ENCODE measurements at regions not wholly inside any gene's neighbourhood (a gene's known extent, or its start where the extent isn't known, plus 50 kb on each side); places are given as distances from the start of the nearest gene placed in this dataset.

- peak; percentile 64 for TF ChIP-seq CTCF (IDR thresholded peaks at IDR 0.05; ENCODE audit: insufficient read depth, low read depth, low read length, missing control alignments)
- DNase-seq (ENCODE audit: low read depth) = peak; percentile 66
Observed at GRCh38 chrX:15973299-15973698, 118.7 kb upstream of the AP1S2 start.

GRCh38 chrX:15971696-15972095 lies 117.1 kb upstream of the AP1S2 start:
- DNase-seq (ENCODE audit: low read depth) = no peak
- no peak for TF ChIP-seq CTCF (IDR thresholded peaks at IDR 0.05; ENCODE audit: insufficient read depth, low read depth, low read length, missing control alignments)
- no peak overlapping the region for H3K4me3 ChIP-seq (ENCODE audit: low read depth, low read length)

More at GRCh38 chrX:15973299-15973698, 118.7 kb upstream of the AP1S2 start:
- no peak overlapping the region for H3K4me3 ChIP-seq (ENCODE audit: low read depth, low read length)

- no peak for TF ChIP-seq CTCF (IDR thresholded peaks at IDR 0.05; ENCODE audit: insufficient read depth, low read depth, low read length, missing control alignments)
- no peak for DNase-seq (ENCODE audit: low read depth)
- H3K4me3 ChIP-seq (ENCODE audit: low read depth, low read length) = no peak overlapping the region
Observed at GRCh38 chrX:15963858-15964257, 109.2 kb upstream of the AP1S2 start.

- DNase-seq (ENCODE audit: low read depth) = no peak
- no peak overlapping the region for H3K4me3 ChIP-seq (ENCODE audit: low read depth, low read length)
- no peak for TF ChIP-seq CTCF (IDR thresholded peaks at IDR 0.05; ENCODE audit: insufficient read depth, low read depth, low read length, missing control alignments)
Observed at GRCh38 chrX:15960237-15960636, 105.6 kb upstream of the AP1S2 start.

- no peak overlapping the region for H3K4me3 ChIP-seq (ENCODE audit: low read depth, low read length)
- TF ChIP-seq CTCF (IDR thresholded peaks at IDR 0.05; ENCODE audit: insufficient read depth, low read depth, low read length, missing control alignments) = no peak
- DNase-seq (ENCODE audit: low read depth) = no peak
Observed at GRCh38 chrX:15956681-15957080, 102.1 kb upstream of the AP1S2 start.

GRCh38 chrX:15953801-15954200 lies 99.2 kb upstream of the AP1S2 start:
- H3K4me3 ChIP-seq (ENCODE audit: low read depth, low read length) = no peak overlapping the region
- TF ChIP-seq CTCF (IDR thresholded peaks at IDR 0.05; ENCODE audit: insufficient read depth, low read depth, low read length, missing control alignments) = no peak
- DNase-seq (ENCODE audit: low read depth) = no peak

- TF ChIP-seq CTCF (IDR thresholded peaks at IDR 0.05; ENCODE audit: insufficient read depth, low read depth, low read length, missing control alignments) = no peak
- no peak overlapping the region for H3K4me3 ChIP-seq (ENCODE audit: low read depth, low read length)
- DNase-seq (ENCODE audit: low read depth) = no peak
Observed at GRCh38 chrX:15952212-15952611, 97.6 kb upstream of the AP1S2 start.
